Right ventricle myocardium superior (tissue), 1 donor: ENCODE measurements at regions not wholly inside any gene's neighbourhood (a gene's known extent, or its start where the extent isn't known, plus 50 kb on each side); places are given as distances from the start of the nearest gene placed in this dataset.

Source experiments
- ATAC-seq: fragments of 200-7000 bp; cut with Tn5 transposase; one replicate; pipeline ENCODE4 v1.9.1; 2020; ENCODE audit warnings: mild to moderate bottlenecking; ENCODE audit not compliant: poor library complexity
- DNase-seq: peaks from one replicate; pipeline ENCODE4 v3.0.0-alpha.2; 2020
- intact Hi-C: fragments of 100-400 bp; cut with DNase I; formaldehyde crosslinking; loops from one replicate; pipeline ENCODE4 v1.11.2; 2022
- donor health status: DM: no; HTN: yes; CAD: no; lungs with severe emphysema.

GRCh38 chr4:57443787-57444186 is 333.6 kb upstream of the IGFBP7 start:
- ATAC-seq (peak; percentile 68), DNase-seq (no peak)
- intact Hi-C loops, result loop anchor here (5.0 to 10.0 kb wide), 2 partner anchors 289 to 621 kb away; no protein-coding TSS in a partner anchor

- intact Hi-C loops, result loop anchor here (5.0 to 10.0 kb wide), 2 partner anchors 289 to 621 kb away; no protein-coding TSS in a partner anchor
- ATAC-seq (peak; percentile 92), DNase-seq (peak; percentile 72)
These were observed 333.1 kb upstream of the IGFBP7 start for GRCh38 chr4:57443308-57443707.

- intact Hi-C loops, result loop anchor here (5.0 to 10.0 kb wide), 2 partner anchors 289 to 622 kb away; no protein-coding TSS in a partner anchor
- peak; percentile 56 for DNase-seq
These were observed 332.7 kb upstream of the IGFBP7 start for GRCh38 chr4:57442831-57443291.

GRCh38 chr4:57442241-57442640 is 332.1 kb upstream of the IGFBP7 start:
- no peak for DNase-seq
- ATAC-seq, result no peak
- intact Hi-C loops, result loop anchor here (5.0 to 10.0 kb wide), 2 partner anchors 290 to 623 kb away; no protein-coding TSS in a partner anchor

More at GRCh38 chr4:57442831-57443291, 332.7 kb upstream of the IGFBP7 start:
- peak; percentile 72 for ATAC-seq

GRCh38 chr4:57437649-57438048 is 327.5 kb upstream of the IGFBP7 start:
- ATAC-seq, result no peak
- intact Hi-C loops, result no loop called here

GRCh38 chr4:57435300-57435699 is 325.1 kb upstream of the IGFBP7 start:
- DNase-seq (no peak), ATAC-seq (no peak)
- intact Hi-C loops, result no loop called here

More at GRCh38 chr4:57437649-57438048, 327.5 kb upstream of the IGFBP7 start:
- no peak for DNase-seq

- DNase-seq, result no peak
- ATAC-seq, result peak; percentile 36
- intact Hi-C loops, result no loop called here
These were observed 320.5 kb upstream of the IGFBP7 start for GRCh38 chr4:57430726-57431125.

GRCh38 chr4:57426779-57427395 is 316.7 kb upstream of the IGFBP7 start:
- ATAC-seq (peak; percentile 85), DNase-seq (peak; percentile 75)
- intact Hi-C loops, result no loop called here

- no peak for ATAC-seq
- intact Hi-C loops, result no loop called here
- no peak for DNase-seq
These were observed 315.4 kb upstream of the IGFBP7 start for GRCh38 chr4:57425610-57426009.

- intact Hi-C loops, result no loop called here
- DNase-seq (no peak), ATAC-seq (peak; percentile 38)
These were observed 314.2 kb upstream of the IGFBP7 start for GRCh38 chr4:57424232-57424897.

- no peak for ATAC-seq
- DNase-seq, result no peak
- intact Hi-C loops, result no loop called here
These were observed 307.9 kb upstream of the IGFBP7 start for GRCh38 chr4:57418133-57418532.

- ATAC-seq (no peak), DNase-seq (no peak)
- intact Hi-C loops, result no loop called here
These were observed 302.3 kb upstream of the IGFBP7 start for GRCh38 chr4:57412259-57413054.

- intact Hi-C loops, result no loop called here
- peak; percentile 60 for ATAC-seq
- DNase-seq, result no peak
These were observed 300.3 kb upstream of the IGFBP7 start for GRCh38 chr4:57410331-57411052.

- ATAC-seq, result no peak
- DNase-seq, result no peak
- intact Hi-C loops, result no loop called here
These were observed 295.2 kb upstream of the IGFBP7 start for GRCh38 chr4:57405359-57405758.

- intact Hi-C loops, result no loop called here
These were observed 294.3 kb upstream of the IGFBP7 start for GRCh38 chr4:57404483-57404882.

GRCh38 chr4:57403591-57403990 is 293.4 kb upstream of the IGFBP7 start:
- intact Hi-C loops, result no loop called here
- no peak for ATAC-seq
- DNase-seq, result no peak

More at GRCh38 chr4:57404483-57404882, 294.3 kb upstream of the IGFBP7 start:
- ATAC-seq (no peak), DNase-seq (no peak)

GRCh38 chr4:57401586-57401985 is 291.4 kb upstream of the IGFBP7 start:
- ATAC-seq (no peak), DNase-seq (no peak)
- intact Hi-C loops, result no loop called here

GRCh38 chr4:57378766-57379165 is 268.6 kb upstream of the IGFBP7 start:
- ATAC-seq (no peak), DNase-seq (no peak)
- intact Hi-C loops, result no loop called here
